HG02852 (cell line): ENCODE measurements at regions not wholly inside any gene's neighbourhood (a gene's known extent, or its start where the extent isn't known, plus 50 kb on each side); places are given as distances from the start of the nearest gene placed in this dataset.
"Not testable (repeated sequence)": the region's sequence is repeated elsewhere in the genome, so short reads cannot be mapped to it uniquely, and the experiment has no call there.

ENCODE experiments used
- ATAC-seq: cut with Tn5 transposase; IDR thresholded peaks from one replicate; pipeline ENCODE4 v1.9.1; 2021; ENCODE audit warnings: mild to moderate bottlenecking, moderate library complexity; ENCODE audit not compliant: unreplicated experiment

- ATAC-seq: no peak
Observed at GRCh38 chr7:93830141-93830925, 60.2 kb downstream of the TFPI2 start.

GRCh38 chr7:93828260-93828659, 62.3 kb downstream of the TFPI2 start:
- ATAC-seq: peak; percentile 62

DNA sequence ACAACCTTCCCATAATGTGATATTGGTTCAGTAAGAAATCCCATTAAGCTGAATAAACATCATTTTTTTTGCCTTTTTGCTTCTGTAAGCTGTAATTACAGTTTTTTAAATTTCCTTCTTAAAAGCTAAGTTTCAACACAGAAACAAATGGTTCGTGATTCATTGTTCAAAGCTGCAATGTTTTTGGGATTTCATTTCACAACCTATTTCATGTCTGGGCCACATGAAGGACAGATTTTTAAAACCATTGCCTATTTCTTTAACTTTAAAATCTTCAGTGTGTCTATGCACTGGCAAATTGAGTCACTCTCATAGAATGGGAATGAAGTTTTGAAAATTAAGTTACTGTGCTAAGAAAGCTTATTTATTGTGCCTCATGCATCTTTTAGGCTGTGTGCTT, 66.9 kb downstream of the TFPI2 start:
- no peak for ATAC-seq

- no peak for ATAC-seq
Observed at GRCh38 chr7:93821463-93821862, 69.1 kb downstream of the TFPI2 start.

DNA sequence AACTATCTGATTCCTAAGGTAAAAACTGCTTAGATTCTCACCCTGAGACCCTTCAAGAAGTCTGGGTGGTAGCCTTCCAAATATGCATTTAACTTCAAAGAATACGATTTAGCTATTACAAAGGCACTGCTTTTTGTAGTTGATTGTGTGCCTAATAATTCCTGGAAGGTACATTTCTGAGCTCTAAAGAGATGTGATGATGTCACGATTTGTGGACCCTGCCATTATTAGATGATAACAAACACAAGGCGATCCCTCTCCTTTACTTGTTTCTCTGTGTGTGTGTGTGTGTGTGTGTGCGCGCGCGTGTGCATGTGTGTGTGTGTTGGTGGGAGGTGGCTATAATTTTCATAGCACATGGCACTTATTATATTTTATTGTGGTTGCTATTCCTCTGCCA, 70.9 kb downstream of the TFPI2 start:
- no peak for ATAC-seq

- ATAC-seq: no peak
Observed at GRCh38 chr7:93817526-93817925, 73.0 kb downstream of the TFPI2 start.

DNA sequence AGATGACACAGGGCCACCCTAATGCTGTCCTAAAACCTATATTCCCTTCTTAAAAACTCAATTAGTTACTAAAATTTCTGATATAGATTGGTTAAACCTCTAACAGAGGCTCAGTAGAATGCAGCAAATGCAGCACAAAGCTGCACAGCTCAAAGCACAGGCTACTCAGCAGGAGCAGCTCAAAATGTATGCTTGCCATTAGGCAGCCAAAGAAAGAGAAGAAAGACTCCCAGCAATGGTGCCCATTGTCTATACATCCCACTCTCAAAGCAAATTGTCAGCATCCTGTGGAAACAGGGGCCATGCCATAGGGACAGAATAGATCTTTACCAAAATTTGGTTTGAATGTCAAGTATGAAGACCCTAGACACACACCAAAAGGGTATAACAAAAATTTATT, 73.5 kb downstream of the TFPI2 start:
- no peak for ATAC-seq

DNA sequence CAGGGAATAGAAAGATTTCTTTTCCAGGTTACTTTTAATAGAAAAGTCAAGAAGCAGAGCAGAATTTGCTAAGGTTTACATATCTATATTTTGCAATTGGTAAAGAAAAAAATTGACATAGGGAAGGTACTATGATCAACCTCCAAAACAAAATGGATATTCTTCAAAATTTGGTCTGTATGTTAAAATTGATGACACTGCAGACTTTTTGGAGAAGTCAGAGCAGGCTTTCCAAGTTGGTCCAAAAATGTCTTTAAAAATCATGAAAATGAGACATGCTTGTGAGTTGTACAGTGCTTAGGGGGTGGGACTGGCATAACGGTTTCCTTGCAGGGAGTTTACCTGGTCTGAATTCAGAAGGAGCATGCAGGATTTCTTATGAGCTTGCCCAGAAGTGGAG, 77.0 kb downstream of the TFPI2 start:
- no peak for ATAC-seq

GRCh38 chr7:93812061-93812460, 78.5 kb downstream of the TFPI2 start:
- no peak for ATAC-seq

GRCh38 chr7:93811198-93811597, 79.4 kb downstream of the TFPI2 start:
- ATAC-seq: no peak

DNA sequence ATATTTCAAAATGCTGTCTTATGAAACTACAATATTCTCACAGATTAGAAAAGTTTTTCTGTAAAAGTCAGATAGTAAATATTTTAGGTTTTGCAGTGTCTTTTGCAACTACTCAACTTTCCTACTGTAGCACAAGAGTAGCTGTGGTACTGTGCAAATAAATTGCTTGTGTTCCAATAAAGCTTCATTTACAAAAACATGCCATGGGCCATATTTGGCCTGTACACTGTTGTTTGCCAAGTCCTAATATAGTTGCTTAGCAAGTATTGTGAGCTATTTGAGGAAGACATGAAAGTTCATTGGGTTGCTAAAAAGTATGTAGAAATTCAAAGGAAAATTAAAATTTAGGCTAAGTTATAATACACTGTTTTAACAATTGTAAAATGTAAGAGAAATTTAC, 80.0 kb downstream of the TFPI2 start:
- no peak for ATAC-seq

- ATAC-seq: no peak
Observed at GRCh38 chr7:93804726-93805125, 85.8 kb downstream of the TFPI2 start.

DNA sequence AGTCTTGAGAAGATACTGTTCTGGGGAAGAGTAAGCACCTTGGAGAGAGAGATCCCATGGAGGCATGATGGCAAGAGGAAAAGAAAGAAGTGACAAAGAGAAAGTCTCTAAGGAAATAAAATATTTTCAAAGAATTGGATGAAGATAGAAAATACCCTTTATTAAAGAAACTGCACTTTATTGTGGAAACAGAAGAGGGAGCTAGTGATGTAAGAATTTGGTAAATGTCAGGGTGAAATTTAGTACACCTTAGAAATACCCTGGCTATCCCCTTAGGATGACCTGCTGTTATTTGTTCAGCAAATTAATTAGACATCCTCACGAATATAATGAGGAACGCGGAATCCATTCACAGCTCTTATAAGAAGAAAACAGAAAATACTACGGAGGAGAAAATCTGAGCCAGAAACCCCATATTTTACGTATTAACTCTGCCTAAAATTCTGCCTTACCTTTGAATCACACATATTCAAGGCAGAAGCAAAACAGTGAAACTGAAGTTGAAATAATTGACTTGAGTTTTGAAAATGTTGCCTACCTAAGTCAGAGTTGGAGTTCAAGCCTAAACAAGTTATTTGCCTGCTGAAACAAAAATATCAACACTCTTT, 90.7 kb downstream of the TFPI2 start:
- ATAC-seq: no peak

GRCh38 chr7:93793084-93793697, 97.4 kb downstream of the TFPI2 start:
- ATAC-seq: not testable (repeated sequence)

- ATAC-seq: no peak
Observed at GRCh38 chr7:93779115-93779514, 111.4 kb downstream of the TFPI2 start.

GRCh38 chr7:93778384-93778783, 112.2 kb downstream of the TFPI2 start:
- no peak for ATAC-seq

- ATAC-seq: no peak
Observed at GRCh38 chr7:93773446-93773845, 117.1 kb downstream of the TFPI2 start.

DNA sequence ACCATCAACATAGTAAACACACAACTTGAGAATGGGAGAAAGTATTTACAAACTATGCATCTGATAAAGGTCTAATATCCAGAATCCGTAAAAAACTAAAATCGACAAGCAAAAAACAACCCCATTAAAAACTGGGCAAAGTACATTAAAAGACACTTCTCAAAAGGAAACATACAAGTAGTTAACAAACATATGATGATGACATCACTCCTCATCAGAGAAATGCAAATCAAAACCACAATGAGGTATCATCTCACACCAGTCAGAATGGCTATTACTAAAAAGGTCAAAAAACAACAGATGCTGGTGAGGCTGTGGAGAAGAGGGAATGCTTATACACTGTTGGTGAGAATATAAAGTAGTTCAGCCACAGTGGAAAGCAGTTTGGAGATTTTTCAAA, 125.1 kb downstream of the TFPI2 start:
- ATAC-seq: no peak

GRCh38 chr7:93758631-93759030, 131.9 kb downstream of the TFPI2 start:
- ATAC-seq: no peak

DNA sequence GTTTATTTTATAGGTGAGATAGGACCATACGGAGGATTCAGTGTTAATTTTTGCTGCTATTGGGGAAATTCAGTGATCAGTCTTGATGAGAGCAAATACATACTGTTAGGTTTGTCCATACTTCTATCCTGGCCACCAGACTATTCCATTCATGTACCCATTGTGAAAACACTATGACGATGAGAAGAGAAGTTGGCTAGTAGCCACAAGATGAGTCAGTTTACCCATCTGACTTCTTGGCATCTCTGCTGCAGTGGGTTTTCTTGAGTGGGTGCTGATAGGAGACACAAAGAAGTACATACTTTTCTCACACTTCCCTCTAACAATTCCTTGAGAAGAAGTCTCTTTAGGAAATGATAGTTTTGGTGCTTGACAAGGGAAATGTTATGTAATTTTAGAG, 133.1 kb downstream of the TFPI2 start:
- no peak for ATAC-seq

- no peak for ATAC-seq
Observed at GRCh38 chr7:93756890-93757289, 133.7 kb downstream of the TFPI2 start.

GRCh38 chr7:93751421-93751820, 139.1 kb downstream of the TFPI2 start:
- no peak for ATAC-seq
